ENCODE measurements at regions not wholly inside any gene's neighbourhood (a gene's known extent, or its start where the extent isn't known, plus 50 kb on each side); places are given as distances from the start of the nearest gene placed in this dataset.

DNA sequence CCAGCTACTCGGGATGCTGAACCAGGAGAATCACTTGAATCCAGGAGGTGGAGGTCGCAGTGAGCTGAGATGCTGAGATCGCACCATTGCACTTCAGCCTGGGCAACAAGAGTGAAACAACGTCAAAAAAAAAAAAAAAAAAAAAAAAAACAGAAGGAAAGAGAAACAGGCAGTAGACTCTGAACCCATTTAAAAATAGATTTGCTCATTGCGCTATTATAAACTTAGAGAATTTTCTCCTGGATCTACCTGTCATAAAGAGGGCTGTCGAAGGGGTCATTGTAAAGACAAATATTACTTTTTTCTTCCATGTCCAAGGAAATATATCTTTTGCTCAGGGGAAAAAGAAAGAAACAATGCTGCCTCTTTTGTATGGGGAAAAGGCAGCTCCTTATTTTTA is 425.0 kb upstream of the ID2 start:
- no peaks in the 10 kb centered on the region for H3K9me3 Mint-ChIP-seq
- ATAC-seq: no peak
- no peaks in the 10 kb centered on the region for H3K36me3 Mint-ChIP-seq (ENCODE audit: low read depth)
- H3K27me3 Mint-ChIP-seq: no peaks in the 10 kb centered on the region
- H3K4me1 Mint-ChIP-seq (ENCODE audit: low read depth): peaks cover 17% of the 10 kb centered on the region
- no peak for DNase-seq
- POLR2A ChIA-PET: interaction anchor here (0.7 kb wide), 1 partner anchor 10 kb away, joined by 3 read pairs; no protein-coding TSS in a partner anchor
- TF ChIP-seq, protein P1, sequence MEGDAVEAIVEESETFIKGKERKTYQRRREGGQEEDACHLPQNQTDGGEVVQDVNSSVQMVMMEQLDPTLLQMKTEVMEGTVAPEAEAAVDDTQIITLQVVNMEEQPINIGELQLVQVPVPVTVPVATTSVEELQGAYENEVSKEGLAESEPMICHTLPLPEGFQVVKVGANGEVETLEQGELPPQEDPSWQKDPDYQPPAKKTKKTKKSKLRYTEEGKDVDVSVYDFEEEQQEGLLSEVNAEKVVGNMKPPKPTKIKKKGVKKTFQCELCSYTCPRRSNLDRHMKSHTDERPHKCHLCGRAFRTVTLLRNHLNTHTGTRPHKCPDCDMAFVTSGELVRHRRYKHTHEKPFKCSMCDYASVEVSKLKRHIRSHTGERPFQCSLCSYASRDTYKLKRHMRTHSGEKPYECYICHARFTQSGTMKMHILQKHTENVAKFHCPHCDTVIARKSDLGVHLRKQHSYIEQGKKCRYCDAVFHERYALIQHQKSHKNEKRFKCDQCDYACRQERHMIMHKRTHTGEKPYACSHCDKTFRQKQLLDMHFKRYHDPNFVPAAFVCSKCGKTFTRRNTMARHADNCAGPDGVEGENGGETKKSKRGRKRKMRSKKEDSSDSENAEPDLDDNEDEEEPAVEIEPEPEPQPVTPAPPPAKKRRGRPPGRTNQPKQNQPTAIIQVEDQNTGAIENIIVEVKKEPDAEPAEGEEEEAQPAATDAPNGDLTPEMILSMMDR (IDR thresholded peaks at IDR 0.05): no peak
- intact Hi-C loops (cut with micrococcal nuclease): no loop called here
- H3K27ac Mint-ChIP-seq: no peak overlapping the region
- CTCF ChIA-PET: no interaction called here
- no peak overlapping the region for H3K4me3 Mint-ChIP-seq

DNA sequence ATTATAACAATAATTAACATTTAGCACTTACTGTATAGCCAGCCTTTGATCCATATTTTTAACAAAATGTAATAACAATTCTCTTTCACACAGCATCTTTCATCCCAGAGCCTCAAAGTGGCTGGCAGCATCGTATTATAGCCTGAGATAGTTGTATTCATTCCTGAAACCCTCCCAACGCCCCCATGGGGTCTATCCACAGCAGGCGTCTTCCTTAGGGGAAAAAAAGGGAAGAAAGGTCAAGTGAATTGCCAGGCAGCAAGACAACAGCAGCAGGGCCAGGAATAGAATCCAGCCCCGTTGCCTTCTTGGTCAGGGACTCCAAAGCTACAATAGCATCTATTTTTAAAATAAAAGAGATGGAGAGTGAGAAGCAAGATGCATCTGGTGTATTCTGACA is 424.4 kb upstream of the ID2 start:
- Mint-ChIP-seq H3K27ac (no peak overlapping the region), H3K27me3 (no peaks in the 10 kb centered on the region), H3K4me3 (no peak overlapping the region), H3K4me1 (ENCODE audit: low read depth) (peaks cover 17% of the 10 kb centered on the region), H3K9me3 (no peaks in the 10 kb centered on the region), H3K36me3 (ENCODE audit: low read depth) (no peaks in the 10 kb centered on the region)
- intact Hi-C loops (cut with micrococcal nuclease): no loop called here
- TF ChIP-seq, protein P1 (IDR thresholded peaks at IDR 0.05): no peak
- POLR2A ChIA-PET: no interaction called here
- CTCF ChIA-PET: no interaction called here
- no peak for ATAC-seq
- DNase-seq: no peak

DNA sequence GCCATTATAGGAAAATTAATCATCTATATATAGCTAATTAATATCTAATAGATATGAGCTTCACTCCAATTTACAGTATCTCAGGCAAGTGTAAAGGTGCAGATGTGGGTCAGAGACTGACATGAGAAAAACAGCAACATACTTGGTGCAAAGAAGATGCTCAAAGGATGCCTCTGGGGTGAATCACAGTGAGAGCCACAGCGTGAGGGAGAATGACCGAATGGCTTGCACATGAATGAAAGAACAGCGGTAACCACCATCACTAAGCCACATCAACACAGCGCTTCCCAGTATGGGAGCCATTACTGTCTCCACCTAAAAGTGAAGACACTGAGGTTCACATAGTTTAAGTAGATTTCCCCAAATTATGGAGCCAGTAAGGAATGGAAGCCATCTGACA is 423.4 kb upstream of the ID2 start:
- Mint-ChIP-seq H3K4me3 (no peak overlapping the region), H3K36me3 (ENCODE audit: low read depth) (no peaks in the 10 kb centered on the region), H3K27me3 (no peaks in the 10 kb centered on the region), H3K27ac (no peak overlapping the region), H3K4me1 (ENCODE audit: low read depth) (peaks cover 17% of the 10 kb centered on the region), H3K9me3 (no peaks in the 10 kb centered on the region)
- ChIA-PET POLR2A (no interaction called here), CTCF (no interaction called here)
- ATAC-seq (no peak), DNase-seq (no peak)
- TF ChIP-seq, protein P1 (IDR thresholded peaks at IDR 0.05): no peak
- intact Hi-C loops (cut with micrococcal nuclease): no loop called here

DNA sequence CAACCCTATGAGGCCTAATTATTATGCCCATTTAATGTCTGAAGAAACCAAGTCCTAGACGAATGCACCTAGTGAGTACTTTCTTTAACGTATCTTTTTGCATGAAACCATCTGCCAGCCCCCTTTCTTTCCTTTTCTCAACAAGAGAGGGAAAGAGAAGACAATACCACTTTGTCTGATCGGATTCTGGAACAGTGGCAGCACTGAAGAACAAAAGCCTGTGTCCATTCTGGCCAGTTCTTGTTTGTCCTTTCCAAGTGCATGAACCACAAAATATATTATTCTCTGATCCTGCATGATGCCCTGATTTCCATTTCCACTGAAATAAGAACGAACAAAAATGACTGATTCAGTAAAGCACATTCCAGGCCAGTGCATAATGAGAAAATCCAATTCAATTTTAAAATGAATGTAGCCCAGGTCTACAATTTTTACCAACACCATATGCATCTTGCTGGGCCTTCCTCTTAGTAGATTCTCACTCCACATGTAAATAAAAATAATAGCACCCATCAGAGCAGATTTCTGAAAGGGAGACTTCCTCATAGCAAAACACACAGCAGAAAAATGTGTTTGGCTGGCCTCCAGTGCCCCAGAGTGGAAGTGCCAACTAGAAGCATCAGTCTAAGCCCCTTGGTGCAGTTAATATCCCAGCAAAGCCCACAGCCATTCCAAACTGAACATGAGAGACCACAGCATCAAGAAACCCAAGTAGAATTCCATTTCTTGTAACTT is 422.6 kb upstream of the ID2 start:
- H3K9me3 Mint-ChIP-seq: no peaks in the 10 kb centered on the region
- TF ChIP-seq, protein P1 (IDR thresholded peaks at IDR 0.05): no peak
- ChIA-PET CTCF (no interaction called here), POLR2A (no interaction called here)
- no peak overlapping the region for H3K4me3 Mint-ChIP-seq
- H3K27ac Mint-ChIP-seq: no peak overlapping the region
- H3K27me3 Mint-ChIP-seq: no peaks in the 10 kb centered on the region
- ATAC-seq (no peak), DNase-seq (no peak)
- peaks cover 9% of the 10 kb centered on the region for H3K4me1 Mint-ChIP-seq (ENCODE audit: low read depth)
- intact Hi-C loops (cut with micrococcal nuclease): no loop called here
- no peaks in the 10 kb centered on the region for H3K36me3 Mint-ChIP-seq (ENCODE audit: low read depth)

DNA sequence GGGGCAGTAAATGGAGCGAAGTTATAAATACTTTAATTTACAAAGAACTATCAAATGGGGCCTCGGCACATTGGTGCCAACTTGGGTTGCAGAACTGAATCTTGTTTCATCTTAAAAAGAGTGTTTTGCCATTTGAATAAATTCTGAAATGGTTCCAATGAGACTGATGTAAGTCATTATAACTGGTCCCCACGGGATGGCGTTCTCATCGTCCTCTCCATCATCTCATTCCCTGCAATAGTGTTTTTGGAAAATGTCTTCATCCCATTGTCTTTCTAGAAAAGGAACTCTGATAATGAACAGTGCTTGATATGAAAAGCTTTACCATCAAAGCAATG is 422.0 kb upstream of the ID2 start:
- H3K36me3 Mint-ChIP-seq (ENCODE audit: low read depth): no peaks in the 10 kb centered on the region
- intact Hi-C loops (cut with micrococcal nuclease): no loop called here

More for the DNA sequence above, 422.0 kb upstream of the ID2 start:
- Mint-ChIP-seq H3K4me3 (no peak overlapping the region), H3K27ac (no peak overlapping the region), H3K27me3 (no peaks in the 10 kb centered on the region), H3K9me3 (no peaks in the 10 kb centered on the region), H3K4me1 (ENCODE audit: low read depth) (peaks cover 3% of the 10 kb centered on the region)
- DNase-seq (no peak), ATAC-seq (no peak)
- ChIA-PET POLR2A (no interaction called here), CTCF (no interaction called here)
- TF ChIP-seq, protein P1 (IDR thresholded peaks at IDR 0.05): no peak
